Keratinocyte (primary cell): ENCODE measurements at regions not wholly inside any gene's neighbourhood (a gene's known extent, or its start where the extent isn't known, plus 50 kb on each side); places are given as distances from the start of the nearest gene placed in this dataset.

Source experiments
- DNase-seq: peaks from one replicate; pipeline ENCODE4 v3.0.0-alpha.2; 2011; ENCODE audit warnings: low read depth, missing footprints, low spot score
- FAIRE-seq: peaks from 2 replicates; lab custom pipeline; 2011; peaks lifted over from hg19 to GRCh38; lab: Jason Lieb, UNC
- H2AFZ ChIP-seq: 2 replicates; pipeline ENCODE4 v1.6.0; 2012; ENCODE audit warnings: low read length, control low read depth, inconsistent platforms; ENCODE audit not compliant: control insufficient read depth
- H3K27ac ChIP-seq: 2 replicates; pipeline ENCODE4 v1.5.1; 2011; ENCODE audit warnings: low read length; ENCODE audit not compliant: control insufficient read depth, insufficient read depth
- H3K27me3 ChIP-seq: 3 replicates; pipeline ENCODE4 v1.6.0; 2011; ENCODE audit warnings: low read length; ENCODE audit not compliant: control insufficient read depth, insufficient read depth; ENCODE audit errors: extremely low read depth
- H3K36me3 ChIP-seq, 2 experiments: 2 replicates in 1 of 2; 3 replicates in 1 of 2; pipeline ENCODE4 v1.5.1; 2011; ENCODE audit warnings: low read length in 2 of 2, mild to moderate bottlenecking in 1 of 2; ENCODE audit not compliant: control insufficient read depth in 2 of 2, insufficient read depth in 2 of 2; ENCODE audit errors: extremely low read depth in 1 of 2
- H3K4me1 ChIP-seq: 3 replicates; pipeline ENCODE4 v1.5.1; 2011; ENCODE audit warnings: low read length; ENCODE audit not compliant: control insufficient read depth, insufficient read depth; ENCODE audit errors: extremely low read depth
- H3K4me2 ChIP-seq: 3 replicates; pipeline ENCODE4 v1.6.0; 2011; ENCODE audit warnings: low read depth, low read length; ENCODE audit not compliant: control insufficient read depth, insufficient read depth; ENCODE audit errors: extremely low read depth
- H3K4me3 ChIP-seq, 3 experiments: fragments of 200-600 bp in 1 of 3; sonication (generic) in 1 of 3; 2 replicates in 2 of 3; 3 replicates in 1 of 3; pipeline ENCODE4 v1.5.1; 2011 to 2016; ENCODE audit warnings: low read length in 3 of 3, mild to moderate bottlenecking in 3 of 3, control low read depth in 2 of 3, inconsistent platforms in 1 of 3, low read depth in 1 of 3, mixed read lengths in 1 of 3, mixed run types in 1 of 3, moderate library complexity in 1 of 3; ENCODE audit not compliant: control insufficient read depth in 2 of 3, insufficient read depth in 2 of 3; ENCODE audit errors: extremely low read depth in 1 of 3
- H3K79me2 ChIP-seq: 2 replicates; pipeline ENCODE4 v1.6.0; 2012; ENCODE audit warnings: low read length; ENCODE audit not compliant: control insufficient read depth, insufficient read depth
- H3K9ac ChIP-seq: 3 replicates; pipeline ENCODE4 v1.6.0; 2011; ENCODE audit warnings: low read length; ENCODE audit not compliant: control insufficient read depth, insufficient read depth; ENCODE audit errors: extremely low read depth
- H3K9me1 ChIP-seq: 3 replicates; pipeline ENCODE4 v1.6.0; 2011; ENCODE audit warnings: low read length; ENCODE audit not compliant: control insufficient read depth, insufficient read depth; ENCODE audit errors: extremely low read depth
- H3K9me3 ChIP-seq: 2 replicates; pipeline ENCODE4 v1.5.1; 2012; ENCODE audit warnings: low read depth, low read length; ENCODE audit not compliant: control insufficient read depth
- H4K20me1 ChIP-seq: 3 replicates; pipeline ENCODE4 v1.6.0; 2011; ENCODE audit warnings: low read length; ENCODE audit not compliant: control insufficient read depth, insufficient read depth; ENCODE audit errors: extremely low read depth
- CTCF ChIP-seq, 3 experiments: IDR thresholded peaks in 1 of 3; conservative IDR thresholded peaks in 1 of 3; optimal IDR thresholded peaks in 1 of 3; 2 replicates in 2 of 3; 3 replicates in 1 of 3; pipeline versions ENCODE3 to v1.5.1; 2011; ENCODE audit warnings: low read length in 3 of 3, mild to moderate bottlenecking in 3 of 3, moderate library complexity in 2 of 3, control low read depth in 1 of 3, inconsistent platforms in 1 of 3; ENCODE audit not compliant: insufficient read depth in 2 of 3; ENCODE audit errors: extremely low read depth in 1 of 3
- EZH2 ChIP-seq: IDR thresholded peaks from one replicate; pipeline ENCODE4 v1.6.1; 2012; ENCODE audit warnings: inconsistent platforms, mild to moderate bottlenecking, low read length, moderate library complexity
- dilution Hi-C: fragments of 300-500 bp; cut with MboI; formaldehyde crosslinking; loops from one replicate; pipeline ENCODE4 v1.7.0; 2020; ENCODE audit warnings: low sequenced_read_pairs; ENCODE audit not compliant: extremely low pct_ligation_motif_present

GRCh38 chr3:139289860-139290524 is 53.8 kb upstream of the MRPS22 start:
- H3K9me3 ChIP-seq, result no peaks in the 10 kb centered on the region
- no peak overlapping the region for H3K4me2 ChIP-seq
- no peaks in the 10 kb centered on the region for H3K27me3 ChIP-seq
- no peaks in the 10 kb centered on the region for H3K9me1 ChIP-seq
- dilution Hi-C loops, result no loop called here
- no peak for DNase-seq
- H3K9ac ChIP-seq, result no peak overlapping the region
- no peak overlapping the region for H2AFZ ChIP-seq
- no peaks in the 10 kb centered on the region for H4K20me1 ChIP-seq
- TF ChIP-seq EZH2, result no peak
- no peak for TF ChIP-seq CTCF (optimal IDR thresholded peaks at IDR 0.05 in 1 of 3, IDR thresholded peaks at IDR 0.05 in 1 of 3, conservative IDR thresholded peaks at IDR 0.05 in 1 of 3; ENCODE audit: extremely low read depth in 1 of 3, insufficient read depth in 2 of 3, low read length in 3 of 3)
- H3K4me3 ChIP-seq, result no peak overlapping the region
- H3K4me1 ChIP-seq, result no peaks in the 10 kb centered on the region
- no peak for FAIRE-seq
- no peaks in the 10 kb centered on the region for H3K79me2 ChIP-seq
- H3K36me3 ChIP-seq, result no peaks in the 10 kb centered on the region
- no peak overlapping the region for H3K27ac ChIP-seq

DNA sequence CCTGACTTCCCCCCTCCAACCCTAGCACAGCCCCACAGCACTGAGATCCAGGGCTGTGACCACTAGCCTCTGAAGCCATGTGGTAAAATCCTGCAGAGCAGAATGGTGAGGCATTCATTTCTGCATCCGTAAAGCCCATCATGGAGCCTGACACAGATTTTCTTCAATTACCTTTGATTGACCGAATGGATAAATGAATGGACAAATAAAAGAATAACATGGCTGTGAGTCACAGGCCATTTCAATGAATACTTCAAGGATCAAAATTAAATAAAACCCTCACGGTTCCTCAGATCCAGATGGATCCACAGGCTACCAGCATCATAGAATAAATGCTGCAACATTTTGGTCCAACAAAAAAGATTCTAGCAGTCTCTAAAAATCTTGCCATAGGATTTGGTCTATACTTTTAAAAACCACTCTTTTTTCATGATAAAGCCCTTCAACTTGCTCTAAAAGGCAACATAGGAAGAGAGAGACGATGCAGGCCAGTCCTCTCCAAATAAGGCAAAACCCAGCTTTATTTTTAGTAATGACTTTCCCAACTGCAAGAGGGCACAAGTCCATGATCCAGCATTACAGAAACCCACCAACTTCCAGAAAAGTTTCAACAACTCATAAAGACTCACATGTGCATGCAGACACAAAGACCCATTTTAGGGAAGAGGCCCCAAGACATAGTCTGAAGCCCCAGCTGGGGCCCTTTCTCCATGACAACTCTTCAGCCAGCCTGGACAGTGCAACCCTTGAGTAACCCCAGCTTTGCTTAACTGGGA is 52.4 kb upstream of the MRPS22 start:
- Histone ChIP-seq H3K9me1 (no peaks in the 10 kb centered on the region), H3K79me2 (no peaks in the 10 kb centered on the region), H3K9ac (no peak overlapping the region), H3K27ac (no peak overlapping the region), H3K4me3 (no peak overlapping the region), H3K9me3 (no peaks in the 10 kb centered on the region), H2AFZ (no peak overlapping the region), H3K27me3 (no peaks in the 10 kb centered on the region), H3K4me1 (no peaks in the 10 kb centered on the region), H3K4me2 (no peak overlapping the region), H3K36me3 (no peaks in the 10 kb centered on the region), H4K20me1 (no peaks in the 10 kb centered on the region)
- TF ChIP-seq EZH2, result no peak
- TF ChIP-seq CTCF (optimal IDR thresholded peaks at IDR 0.05 in 1 of 3, IDR thresholded peaks at IDR 0.05 in 1 of 3, conservative IDR thresholded peaks at IDR 0.05 in 1 of 3; ENCODE audit: extremely low read depth in 1 of 3, insufficient read depth in 2 of 3, low read length in 3 of 3), result no peak
- FAIRE-seq, result no peak
- DNase-seq, result no peak
- dilution Hi-C loops, result no loop called here
